Pons (tissue), 1 donor: ENCODE measurements at regions not wholly inside any gene's neighbourhood (a gene's known extent, or its start where the extent isn't known, plus 50 kb on each side); places are given as distances from the start of the nearest gene placed in this dataset.
"Not testable (repeated sequence)": the region's sequence is repeated elsewhere in the genome, so short reads cannot be mapped to it uniquely, and the experiment has no call there.

Source experiments
- DNase-seq: peaks from one replicate; pipeline ENCODE4 v3.0.0-alpha.2; 2016; ENCODE audit warnings: low spot score

DNA sequence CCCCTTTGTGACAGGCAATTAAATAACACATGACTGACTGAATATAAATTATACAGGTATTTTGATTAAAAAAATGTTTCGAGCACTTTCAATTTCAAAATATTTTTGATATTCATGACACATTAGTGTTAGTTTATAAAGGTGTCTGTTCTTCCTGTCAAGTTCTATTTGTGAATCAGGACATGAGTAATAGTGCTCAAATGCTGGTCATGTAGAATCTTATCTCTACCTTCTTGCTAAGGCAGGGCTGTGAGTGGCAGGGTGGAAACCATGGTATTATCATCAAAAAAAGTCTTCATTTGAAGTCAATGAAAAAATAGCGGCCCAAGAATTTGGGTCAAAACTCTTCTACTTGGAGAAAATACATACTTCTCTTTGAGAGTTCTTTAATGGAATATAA lies 250.2 kb downstream of the DACT1 start:
- DNase-seq, result no peak

DNA sequence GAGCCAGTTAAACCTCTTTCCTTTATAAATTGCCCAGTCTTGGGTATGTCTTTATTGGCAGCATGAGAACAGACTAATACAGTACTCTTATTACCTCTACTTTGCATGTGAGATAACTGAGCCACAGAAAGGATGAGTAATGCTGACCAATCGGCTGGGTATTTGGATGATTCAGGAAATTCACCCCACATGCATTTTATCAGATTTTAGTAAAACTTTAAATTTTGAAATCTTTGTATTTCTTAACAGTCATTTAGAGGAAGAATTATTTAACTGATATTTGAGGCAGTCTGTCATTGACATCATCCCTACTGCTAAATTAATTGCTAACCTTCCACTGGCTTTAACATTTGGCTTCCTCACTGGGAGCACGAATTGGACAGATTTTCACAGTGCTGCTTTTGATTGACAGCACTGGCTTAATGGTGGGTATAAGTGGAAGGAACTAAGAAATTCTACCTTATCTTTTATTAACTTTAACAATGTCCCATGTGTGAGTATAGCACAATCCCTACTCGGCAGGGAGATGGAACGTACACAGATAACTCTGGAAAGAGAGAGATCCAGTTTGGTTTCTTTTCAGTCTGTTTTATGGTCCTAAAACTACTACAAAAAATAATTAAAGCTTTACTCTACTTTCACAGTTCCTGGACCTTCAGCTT lies 261.0 kb downstream of the DACT1 start:
- no peak for DNase-seq

DNA sequence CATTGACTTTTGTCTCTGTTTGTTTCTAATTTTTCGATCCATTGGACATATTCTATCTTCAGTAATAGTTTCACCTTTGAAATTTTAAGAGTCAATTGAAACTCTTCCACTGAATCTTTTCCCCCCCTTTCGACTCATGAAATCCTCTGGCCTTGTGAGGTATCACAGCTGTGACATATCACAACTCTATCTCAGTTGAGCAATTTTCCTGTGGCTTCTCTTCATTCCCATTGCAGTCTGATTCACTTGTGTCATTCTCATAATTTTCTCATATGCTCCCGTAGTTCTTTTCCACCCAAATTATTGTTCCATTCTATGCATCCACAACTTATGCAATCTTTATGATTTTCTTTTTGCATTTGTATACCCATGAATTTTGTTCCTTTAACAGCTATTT lies 261.6 kb downstream of the DACT1 start:
- no peak for DNase-seq

DNA sequence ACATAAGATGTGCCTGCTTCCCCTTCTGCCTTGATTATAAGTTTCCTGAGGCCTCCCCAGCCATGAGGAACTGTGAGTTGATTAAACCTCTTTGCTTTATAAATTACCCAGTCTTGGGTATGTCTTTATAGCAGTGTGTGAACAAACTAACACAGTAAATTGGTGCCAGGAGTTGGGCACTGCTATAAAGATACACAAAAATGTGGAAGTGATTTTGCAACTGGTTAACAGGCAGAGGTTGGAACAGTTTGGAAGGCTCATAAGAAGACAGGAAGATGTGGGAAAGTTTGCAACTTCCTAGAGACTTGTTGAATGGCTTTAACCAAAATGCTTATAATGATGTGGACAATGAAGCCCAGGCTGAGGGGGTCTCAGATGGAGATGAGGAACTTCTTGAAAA lies 264.1 kb downstream of the DACT1 start:
- DNase-seq, result no peak

DNA sequence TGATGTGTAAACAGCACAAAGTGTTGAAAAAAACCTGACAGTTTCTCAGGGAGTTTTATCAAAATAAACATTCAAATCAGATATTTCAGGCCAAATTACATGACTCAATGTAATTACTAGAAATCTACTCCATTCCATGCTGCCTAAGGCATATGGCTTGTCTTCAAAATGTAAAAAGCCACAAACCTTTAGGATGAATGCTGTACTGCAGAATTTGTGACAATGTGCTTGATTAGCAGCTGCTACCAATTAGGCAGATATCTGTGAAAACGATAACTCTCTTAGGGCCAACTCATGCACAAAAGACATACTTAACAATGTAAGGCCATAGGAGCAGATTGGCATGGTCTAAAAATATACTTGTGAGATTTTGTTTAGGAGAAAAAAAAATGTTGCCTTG lies 267.0 kb downstream of the DACT1 start:
- DNase-seq, result no peak

DNA sequence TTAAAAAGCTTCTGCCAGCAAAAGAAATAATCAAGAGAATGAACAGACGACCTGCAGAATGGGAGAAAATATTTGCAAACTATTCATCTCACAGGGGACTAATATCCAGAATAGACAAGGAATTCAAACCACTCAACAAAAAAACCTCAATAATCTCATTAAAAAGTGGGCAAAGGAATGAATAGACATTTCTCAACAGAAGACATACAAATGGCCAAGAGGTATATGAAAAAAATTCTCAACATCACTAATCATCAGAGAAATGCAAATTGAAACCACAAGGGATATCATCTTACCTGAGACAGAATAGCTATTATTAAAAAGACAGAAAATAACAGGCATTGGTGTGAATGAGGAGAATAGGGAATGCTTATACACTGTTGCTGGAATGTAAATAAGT lies 270.0 kb downstream of the DACT1 start:
- no peak for DNase-seq

DNA sequence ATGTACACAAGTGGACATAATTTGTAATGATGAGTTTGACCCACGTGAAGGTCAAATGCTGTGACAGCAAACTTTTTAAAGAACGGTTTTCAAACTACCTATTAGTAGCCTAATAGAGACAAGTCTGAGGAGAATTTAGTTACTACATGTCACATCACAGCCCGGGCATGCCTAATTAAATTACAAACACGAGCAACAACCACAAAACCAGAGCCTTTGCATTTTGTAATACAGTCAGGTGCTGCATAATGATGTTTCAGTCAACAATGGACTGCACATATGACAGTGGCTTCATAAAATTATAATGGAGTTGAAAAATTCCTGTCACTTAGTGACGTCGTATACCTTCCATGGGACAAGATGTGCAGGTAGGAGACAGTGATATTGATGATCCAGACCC lies 274.5 kb downstream of the DACT1 start:
- no peak for DNase-seq

DNA sequence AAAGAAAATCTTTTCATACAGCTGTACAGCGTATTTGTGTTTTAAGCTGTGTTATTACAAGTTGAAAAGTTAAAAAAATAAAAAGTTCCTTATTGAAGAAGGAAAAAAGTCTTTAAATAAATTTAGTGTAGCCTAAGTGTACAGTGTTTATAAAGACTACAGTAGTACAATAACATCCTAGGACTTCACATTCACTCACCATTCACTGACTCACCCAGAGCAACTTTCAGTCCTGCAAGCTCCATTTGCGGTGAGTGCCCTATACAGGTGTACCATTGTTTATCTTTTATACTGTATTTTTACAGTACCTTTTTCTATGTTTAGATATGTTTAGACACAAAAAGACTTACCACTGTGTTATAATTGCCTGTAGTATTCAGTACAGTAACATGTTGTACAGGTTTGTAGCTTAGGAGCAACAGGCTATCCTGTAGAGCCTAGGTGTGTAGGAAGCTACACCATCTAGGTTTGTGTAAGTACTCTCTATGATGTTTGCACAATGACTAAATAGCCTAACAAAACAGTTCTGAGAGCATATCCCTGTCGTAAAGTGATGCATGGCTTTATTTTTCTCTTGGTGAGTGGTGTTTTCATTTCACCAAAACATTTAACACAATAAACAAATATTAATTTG lies 275.2 kb downstream of the DACT1 start:
- no peak for DNase-seq

DNA sequence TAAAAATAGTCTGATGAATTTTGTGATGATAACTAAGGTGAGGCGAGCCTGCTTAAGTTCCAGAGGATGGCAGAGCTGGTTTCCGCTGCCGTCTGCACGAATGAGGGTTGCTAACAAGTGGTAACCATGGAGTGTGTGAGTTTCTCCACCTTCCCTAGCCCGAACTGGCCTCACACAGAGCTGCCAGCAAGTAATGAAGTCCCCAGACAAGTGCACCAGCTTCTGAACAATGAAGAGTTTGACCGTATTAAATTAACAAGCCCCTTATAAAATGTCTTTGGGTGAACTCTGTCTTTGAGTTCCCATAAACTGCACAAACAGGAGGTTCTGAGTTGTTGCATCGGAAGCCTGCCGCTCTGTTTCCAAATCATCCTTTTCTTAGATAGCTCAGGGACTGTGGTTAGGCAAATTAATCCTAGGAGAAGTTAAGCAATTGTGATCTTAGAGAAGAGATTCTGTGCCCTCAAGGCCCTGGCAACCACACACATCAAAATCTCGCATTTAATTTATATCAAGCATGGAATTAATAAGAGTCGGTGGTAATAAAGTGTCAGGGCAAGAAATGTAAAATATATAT lies 274.1 kb upstream of the DAAM1 start:
- DNase-seq, result no peak

DNA sequence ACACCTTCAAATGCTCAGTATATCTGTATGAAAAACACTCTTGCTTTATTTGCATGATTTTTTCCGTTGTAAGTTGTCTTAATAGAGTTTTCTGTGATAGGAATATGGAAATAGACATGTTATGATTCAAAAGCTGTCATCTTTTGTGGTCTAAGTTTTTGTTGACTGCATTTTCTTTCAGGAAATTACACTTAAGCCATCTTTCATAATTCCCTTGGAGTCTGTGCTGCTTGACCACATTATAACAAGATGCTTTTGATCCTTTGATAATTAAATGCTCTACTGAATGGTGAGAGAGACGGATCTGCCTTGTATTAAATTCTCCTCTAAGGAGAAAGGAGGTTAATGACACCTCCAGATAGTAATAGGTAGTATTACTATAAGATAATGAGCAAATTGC lies 272.8 kb upstream of the DAAM1 start:
- no peak for DNase-seq

DNA sequence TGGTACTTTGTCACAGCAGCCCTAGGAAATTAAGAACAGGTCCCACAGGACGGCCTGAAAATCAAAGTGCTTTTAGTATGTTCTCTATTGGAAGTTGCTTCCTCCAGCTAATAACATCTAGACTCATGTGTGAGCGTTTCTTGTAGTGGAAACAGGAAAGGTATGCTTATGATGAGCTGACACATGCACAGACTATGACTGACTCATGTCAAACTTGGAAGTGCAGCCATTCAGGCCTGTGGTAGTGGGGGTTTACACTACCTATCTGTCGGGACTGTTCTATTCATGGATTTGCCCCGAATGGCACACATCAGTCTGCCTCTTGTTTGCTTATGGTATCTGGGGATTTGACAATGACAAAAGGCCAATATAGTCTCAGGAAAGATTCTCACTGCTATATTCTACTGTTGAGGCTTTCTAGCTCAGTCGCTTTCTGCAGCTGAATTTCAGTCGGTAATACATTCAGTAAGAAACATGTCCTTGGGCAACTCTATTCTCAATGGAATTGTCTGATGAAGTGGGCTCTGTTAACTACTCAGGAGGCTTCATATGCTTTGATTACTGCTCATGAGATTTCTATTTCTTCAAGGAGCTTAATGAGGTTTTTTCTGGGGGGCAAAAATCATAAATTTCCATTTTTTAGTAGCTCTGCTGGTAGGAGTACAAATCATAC lies 270.3 kb upstream of the DAAM1 start:
- no peak for DNase-seq

DNA sequence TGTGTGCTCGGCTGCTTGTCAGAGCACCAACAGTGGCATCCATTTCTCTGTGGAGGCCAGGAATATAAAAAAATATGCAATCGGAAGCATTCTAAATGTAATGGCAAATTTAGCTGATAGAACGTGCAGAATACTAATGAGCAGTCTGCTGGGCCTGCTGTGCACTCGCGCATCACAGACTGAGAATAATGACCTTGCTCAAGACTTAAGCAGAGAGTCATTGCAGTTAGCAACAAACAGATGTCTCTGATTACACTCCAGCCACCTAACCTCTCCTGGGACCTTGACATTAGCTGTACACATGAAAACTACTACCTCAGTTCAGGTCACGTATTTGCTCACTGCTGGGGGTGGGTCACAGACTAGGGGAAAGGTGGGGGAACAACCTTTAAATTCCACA lies 269.2 kb upstream of the DAAM1 start:
- no peak for DNase-seq

DNA sequence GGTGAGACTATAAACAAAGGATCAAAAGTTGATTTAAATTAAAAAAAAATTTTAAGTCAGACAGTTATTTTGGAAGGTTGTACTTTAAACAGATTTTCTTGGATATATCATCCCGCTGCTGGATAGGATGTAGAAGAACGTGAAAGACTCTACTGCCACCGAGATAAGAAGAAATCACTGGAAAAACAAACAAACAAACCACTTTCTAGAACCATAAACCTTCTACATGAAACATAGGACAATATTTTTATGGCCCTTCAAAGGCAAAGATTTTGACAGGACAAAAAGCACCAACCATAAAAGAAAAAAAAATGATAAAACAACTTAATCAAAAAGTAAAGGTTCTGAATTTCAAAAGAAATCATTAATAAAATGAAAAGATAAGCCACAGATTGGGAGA lies 268.2 kb upstream of the DAAM1 start:
- no peak for DNase-seq

DNA sequence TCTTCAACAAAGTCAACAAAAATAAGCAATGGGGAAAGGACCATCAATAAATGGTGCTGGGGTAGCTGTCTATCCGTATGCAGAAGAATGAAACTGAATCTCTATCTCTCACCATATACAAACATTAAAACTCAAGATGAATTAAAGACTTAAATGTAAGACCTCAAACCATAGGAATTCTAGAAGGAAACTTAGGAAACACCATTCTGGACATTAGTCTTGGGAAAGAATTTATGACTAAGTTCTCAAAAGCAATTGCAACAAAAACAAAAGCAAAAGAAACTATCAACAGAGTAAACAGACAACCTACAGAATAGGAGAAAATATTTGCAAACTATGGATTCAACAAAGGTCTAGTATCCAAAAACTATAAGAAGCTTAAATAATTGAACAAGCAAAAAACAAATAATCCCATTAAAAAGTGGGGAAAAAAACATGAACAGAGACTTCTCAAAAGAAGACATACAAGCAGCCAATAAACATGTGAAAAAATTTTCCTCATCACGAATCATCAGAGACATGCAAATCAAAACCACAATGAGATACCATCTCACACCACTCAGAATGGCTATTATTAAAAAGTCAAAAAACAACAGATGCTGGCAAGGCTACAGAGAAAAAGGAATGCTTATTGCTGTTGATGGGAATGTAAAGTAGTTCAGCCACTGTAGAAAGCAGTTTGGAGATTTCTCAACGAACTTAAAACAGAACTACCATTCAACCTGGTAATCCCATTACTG lies 266.1 kb upstream of the DAAM1 start:
- not testable (repeated sequence) for DNase-seq

DNA sequence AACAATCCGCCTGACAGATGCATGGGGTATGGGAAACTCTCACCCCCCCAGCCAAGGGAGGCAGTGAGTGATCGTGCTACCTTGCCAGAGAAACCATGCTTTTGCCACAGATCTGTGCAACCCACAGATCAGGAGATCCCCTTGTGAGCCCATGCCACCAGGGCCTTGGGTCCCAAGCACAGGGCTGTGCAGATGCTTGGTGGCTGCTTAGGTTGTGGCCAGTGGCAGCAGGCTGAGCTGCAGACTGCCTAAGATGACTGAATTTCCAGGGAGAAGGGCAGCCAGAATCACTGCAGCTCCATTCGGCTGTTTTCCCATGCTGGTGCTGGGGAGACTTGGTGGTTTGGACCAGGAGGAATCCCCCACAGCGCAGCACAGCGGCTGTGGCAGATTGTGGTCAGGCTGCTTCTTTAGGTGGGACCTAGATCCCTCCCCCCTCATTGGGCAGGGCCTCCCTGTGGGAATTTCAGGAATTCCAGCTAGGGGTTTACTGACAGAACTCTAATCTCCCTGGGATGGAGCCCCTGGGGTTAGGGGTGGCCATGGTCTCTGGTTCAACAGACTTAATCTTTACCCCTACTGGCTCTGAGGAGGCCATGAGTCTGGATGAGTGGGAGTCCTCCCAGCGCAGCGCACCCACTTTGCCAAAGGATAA lies 264.6 kb upstream of the DAAM1 start:
- DNase-seq, result no peak

DNA sequence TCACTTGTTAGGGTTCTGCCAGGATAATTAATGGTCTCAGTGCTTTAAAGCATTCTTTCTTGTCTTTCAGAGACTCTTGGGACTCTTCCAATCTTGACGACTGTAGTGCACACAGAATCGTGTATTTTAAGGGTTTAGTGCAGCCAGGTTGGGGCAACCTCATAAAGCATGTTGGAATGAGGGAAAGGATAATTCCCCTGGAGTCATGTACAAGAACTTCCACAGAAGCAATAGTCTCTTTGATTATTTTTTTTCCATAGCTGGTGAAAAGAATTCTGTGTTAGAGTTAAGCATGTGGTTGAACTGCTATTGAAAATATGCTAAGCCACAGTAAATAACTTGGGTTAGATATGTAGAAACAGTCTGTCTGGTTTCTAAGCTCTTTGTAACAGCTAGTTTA lies 246.8 kb upstream of the DAAM1 start:
- DNase-seq, result peak; percentile 4

DNA sequence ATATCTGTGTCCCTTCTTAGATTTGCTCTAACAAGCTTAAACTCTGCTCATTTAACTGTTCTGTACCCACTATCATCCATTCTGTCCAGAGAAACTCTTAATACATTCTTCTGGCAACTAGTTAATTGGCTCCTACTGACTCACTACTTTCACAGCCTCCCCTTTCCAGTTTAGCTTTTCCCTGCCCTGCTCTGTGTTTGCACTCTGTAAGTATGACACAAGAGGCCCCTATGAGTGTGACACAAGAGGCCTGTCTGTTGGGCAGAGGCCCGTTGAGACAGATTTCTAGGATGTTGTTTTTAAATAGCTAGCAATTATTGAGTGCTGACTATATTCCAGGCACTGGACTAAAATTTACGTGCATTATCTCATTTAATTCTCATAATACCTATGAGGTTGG lies 246.0 kb upstream of the DAAM1 start:
- no peak for DNase-seq

DNA sequence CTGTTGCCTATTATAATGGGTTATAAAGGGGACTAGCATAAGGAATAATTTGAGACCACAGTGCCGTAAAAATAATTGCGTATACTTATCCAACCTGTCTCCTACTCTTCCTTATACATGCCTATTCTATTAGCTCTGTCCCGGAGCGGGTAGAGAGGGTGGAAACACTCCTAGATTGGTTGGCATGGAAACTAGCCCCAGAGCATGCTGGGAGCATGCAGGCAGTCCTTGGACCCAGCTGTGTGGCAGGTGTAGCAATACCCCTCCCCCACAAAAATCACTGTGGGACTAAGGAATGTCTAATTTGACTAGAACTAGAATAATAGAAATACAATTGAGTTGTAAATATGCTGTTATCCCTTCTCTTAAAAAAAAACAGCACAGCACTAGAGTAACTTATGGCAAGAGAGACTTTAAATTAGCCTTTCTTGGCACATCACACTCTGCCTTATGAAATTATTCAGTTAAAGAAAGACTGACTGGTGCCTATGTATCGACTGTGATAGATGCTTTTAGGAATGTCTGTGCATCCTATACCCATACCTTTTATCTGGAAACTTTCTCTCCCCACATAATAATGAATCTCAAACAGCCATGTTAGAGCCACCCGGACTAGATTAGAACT lies 244.0 kb upstream of the DAAM1 start:
- no peak for DNase-seq

DNA sequence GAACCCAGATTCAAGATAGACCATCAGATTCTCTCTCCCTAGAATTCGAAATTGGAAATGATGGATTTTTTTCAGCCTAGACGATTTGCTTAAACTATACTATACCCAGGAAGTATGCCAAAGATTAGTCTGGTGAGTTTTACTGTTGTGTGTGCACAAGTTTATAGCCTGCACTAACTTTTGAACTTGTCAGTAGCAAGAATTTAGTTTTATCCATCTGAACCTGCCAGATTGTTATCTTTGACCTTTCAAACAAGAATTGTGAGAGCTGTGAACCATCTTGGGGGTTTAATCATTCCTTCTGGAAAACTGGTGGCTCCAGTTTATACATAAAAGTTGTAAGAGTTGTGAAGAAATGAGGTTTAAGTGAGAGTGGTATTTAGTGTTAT lies 243.5 kb upstream of the DAAM1 start:
- DNase-seq, result no peak

DNA sequence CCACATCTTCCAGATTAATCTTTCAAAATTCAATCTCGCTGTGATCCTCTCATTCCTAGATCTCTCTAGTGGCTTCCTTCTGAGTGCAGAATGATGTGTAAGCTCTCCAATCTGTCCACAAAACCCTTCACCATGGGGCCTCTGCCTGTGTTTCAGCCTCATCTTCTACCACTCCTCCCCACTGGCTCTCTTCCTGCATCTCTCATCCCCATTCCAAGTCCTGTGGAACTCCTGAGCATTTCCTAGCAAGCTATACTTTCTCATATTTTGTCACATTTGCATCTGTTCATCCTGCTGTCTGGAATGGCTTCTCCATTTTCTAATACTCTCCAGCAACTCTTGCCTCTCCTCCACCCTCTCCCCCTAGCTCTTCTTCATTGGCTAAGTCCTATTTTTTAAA lies 242.0 kb upstream of the DAAM1 start:
- DNase-seq, result peak; percentile 16

DNA sequence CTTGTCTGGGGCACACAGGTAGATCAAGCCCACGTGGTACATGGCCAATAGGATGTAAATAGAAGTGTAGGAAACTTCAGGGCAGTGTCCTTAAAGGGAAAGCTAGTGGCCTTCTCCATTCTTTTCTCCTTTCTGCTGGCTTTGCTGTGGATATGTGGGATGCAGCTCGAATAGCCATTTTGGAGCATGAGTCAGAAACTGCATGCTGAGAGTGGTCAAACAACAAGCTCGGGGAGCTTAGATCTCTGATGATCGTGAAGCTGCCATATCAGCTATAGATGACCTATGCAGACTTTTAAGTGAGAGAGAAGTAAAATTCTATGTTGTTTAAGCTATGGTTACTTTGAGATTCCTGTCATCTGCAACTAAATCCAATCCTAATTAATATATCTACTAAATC lies 241.3 kb upstream of the DAAM1 start:
- no peak for DNase-seq
